ENCODE measurements at regions not wholly inside any gene's neighbourhood (a gene's known extent, or its start where the extent isn't known, plus 50 kb on each side); places are given as distances from the start of the nearest gene placed in this dataset.

DNA sequence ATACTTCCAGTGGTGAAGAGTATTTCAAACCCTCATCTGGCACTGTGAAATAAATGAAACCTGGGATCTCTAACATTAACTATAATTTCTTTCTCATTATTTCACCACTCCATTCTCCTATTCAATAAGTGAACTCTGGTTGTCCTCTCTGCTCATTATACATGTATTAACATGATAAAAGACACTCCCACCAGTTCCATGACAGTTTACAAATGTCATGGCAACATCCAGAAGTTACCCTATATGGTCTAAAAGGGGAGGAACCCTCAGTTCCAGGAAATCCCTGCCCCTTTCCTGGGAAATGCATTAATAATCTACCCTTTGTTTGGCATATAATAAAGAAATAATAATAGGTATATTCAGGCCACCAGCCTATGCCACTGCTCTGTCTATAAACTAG is 62.7 kb upstream of the BRINP3 start:
- TF ChIP-seq, protein P1, sequence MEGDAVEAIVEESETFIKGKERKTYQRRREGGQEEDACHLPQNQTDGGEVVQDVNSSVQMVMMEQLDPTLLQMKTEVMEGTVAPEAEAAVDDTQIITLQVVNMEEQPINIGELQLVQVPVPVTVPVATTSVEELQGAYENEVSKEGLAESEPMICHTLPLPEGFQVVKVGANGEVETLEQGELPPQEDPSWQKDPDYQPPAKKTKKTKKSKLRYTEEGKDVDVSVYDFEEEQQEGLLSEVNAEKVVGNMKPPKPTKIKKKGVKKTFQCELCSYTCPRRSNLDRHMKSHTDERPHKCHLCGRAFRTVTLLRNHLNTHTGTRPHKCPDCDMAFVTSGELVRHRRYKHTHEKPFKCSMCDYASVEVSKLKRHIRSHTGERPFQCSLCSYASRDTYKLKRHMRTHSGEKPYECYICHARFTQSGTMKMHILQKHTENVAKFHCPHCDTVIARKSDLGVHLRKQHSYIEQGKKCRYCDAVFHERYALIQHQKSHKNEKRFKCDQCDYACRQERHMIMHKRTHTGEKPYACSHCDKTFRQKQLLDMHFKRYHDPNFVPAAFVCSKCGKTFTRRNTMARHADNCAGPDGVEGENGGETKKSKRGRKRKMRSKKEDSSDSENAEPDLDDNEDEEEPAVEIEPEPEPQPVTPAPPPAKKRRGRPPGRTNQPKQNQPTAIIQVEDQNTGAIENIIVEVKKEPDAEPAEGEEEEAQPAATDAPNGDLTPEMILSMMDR (IDR thresholded peaks at IDR 0.05; ENCODE audit: insufficient read depth, low read depth, low read length) = no peak
- H3K4me3 ChIP-seq (ENCODE audit: low read depth, low read length) = no peak overlapping the region
- no peak for DNase-seq (ENCODE audit: low read depth)

DNA sequence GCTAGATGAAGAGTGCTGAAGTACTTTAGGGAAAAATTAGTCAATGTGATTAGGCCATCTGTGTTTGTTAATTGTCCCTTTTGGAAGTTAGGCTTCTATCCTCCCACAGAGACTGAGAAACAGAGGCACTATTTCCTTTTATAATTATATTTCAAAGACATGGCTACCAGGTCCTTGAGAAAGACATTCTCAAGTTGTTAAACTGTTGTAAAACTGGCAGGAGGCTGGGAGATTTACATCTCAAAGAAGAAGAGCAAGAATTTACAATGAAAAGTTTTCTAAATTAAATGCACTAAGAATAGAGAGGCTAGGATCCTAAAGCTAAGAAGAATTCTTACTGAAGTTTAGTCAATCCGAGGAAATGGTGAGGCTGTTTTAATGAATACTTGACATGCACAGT is 74.0 kb upstream of the BRINP3 start:
- DNase-seq (ENCODE audit: low read depth) = no peak
- H3K4me3 ChIP-seq (ENCODE audit: low read depth, low read length) = no peak overlapping the region
- TF ChIP-seq, protein P1 (IDR thresholded peaks at IDR 0.05; ENCODE audit: insufficient read depth, low read depth, low read length) = no peak

- TF ChIP-seq, protein P1 (IDR thresholded peaks at IDR 0.05; ENCODE audit: insufficient read depth, low read depth, low read length) = no peak
- H3K4me3 ChIP-seq (ENCODE audit: low read depth, low read length) = no peak overlapping the region
Measured at GRCh38 chr1:190560161-190560681, 82.6 kb upstream of the BRINP3 start.

DNA sequence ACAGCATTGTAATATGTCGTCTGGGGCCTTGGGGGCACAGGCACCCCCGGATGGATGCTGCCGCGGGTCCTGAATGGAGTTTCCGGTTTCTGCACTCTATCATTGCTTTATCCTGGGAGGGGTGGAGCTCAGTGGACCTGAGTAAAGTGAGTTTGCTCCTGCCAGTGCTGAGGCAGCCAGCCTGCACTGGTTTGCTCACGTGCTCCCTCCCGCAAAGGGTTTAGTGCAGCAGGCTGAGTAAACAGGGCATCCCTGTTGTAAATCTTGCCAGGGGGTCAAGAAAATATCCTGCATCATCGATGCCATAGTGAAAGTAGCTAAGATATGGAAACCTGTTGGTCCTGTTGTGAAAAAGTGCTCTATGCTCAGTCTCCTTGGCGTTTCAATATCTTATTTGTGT is 85.6 kb upstream of the BRINP3 start:
- no peak for DNase-seq (ENCODE audit: low read depth)
- no peak overlapping the region for H3K4me3 ChIP-seq (ENCODE audit: low read depth, low read length)
- TF ChIP-seq, protein P1 (IDR thresholded peaks at IDR 0.05; ENCODE audit: insufficient read depth, low read depth, low read length) = no peak

More at GRCh38 chr1:190560161-190560681, 82.6 kb upstream of the BRINP3 start:
- no peak for DNase-seq (ENCODE audit: low read depth)

DNA sequence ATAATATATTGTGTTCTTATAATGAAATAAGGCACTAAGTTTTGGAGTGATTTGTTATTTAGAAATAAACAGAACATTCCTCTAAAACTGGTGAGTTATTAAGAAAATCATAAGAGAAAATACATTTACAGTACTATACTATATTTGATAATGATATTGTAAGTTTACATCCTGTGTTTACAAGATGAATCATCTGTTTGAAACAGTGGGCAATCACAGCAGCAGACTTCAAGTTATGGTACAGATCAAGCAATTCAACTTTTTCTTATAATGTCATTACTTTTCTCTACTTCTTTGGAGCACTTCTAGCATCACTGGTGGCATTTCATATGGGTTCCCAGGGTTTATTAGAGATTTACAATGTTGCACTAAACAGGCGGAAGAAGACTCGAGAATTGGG is 86.5 kb upstream of the BRINP3 start:
- DNase-seq (ENCODE audit: low read depth) = no peak
- H3K4me3 ChIP-seq (ENCODE audit: low read depth, low read length) = no peak overlapping the region
- TF ChIP-seq, protein P1 (IDR thresholded peaks at IDR 0.05; ENCODE audit: insufficient read depth, low read depth, low read length) = no peak

- TF ChIP-seq, protein P1 (IDR thresholded peaks at IDR 0.05; ENCODE audit: insufficient read depth, low read depth, low read length) = no peak
- H3K4me3 ChIP-seq (ENCODE audit: low read depth, low read length) = no peak overlapping the region
- no peak for DNase-seq (ENCODE audit: low read depth)
Measured at GRCh38 chr1:190578017-190578416, 100.4 kb upstream of the BRINP3 start.

GRCh38 chr1:190578526-190578925 is 100.9 kb upstream of the BRINP3 start:
- TF ChIP-seq, protein P1 (IDR thresholded peaks at IDR 0.05; ENCODE audit: insufficient read depth, low read depth, low read length) = no peak
- no peak for DNase-seq (ENCODE audit: low read depth)
- no peak overlapping the region for H3K4me3 ChIP-seq (ENCODE audit: low read depth, low read length)
